MM.1S (cell line): ENCODE measurements at regions not wholly inside any gene's neighbourhood (a gene's known extent, or its start where the extent isn't known, plus 50 kb on each side); places are given as distances from the start of the nearest gene placed in this dataset.
"Not testable (repeated sequence)": the region's sequence is repeated elsewhere in the genome, so short reads cannot be mapped to it uniquely, and the experiment has no call there.

Experiments used
- DNase-seq: peaks from one replicate; pipeline ENCODE4 v3.0.0-alpha.2; 2015
- H2AFZ ChIP-seq: fragments of 300-600 bp; sonication (generic); 2 replicates; pipeline ENCODE4 v1.6.0; 2016; ENCODE audit warnings: antibody characterized with exemption, low read length
- H3F3A ChIP-seq: fragments of 300-600 bp; sonication (generic); 2 replicates; pipeline ENCODE4 v1.6.1; 2016; ENCODE audit warnings: mild to moderate bottlenecking, antibody characterized with exemption, low read length, moderate library complexity, mixed read lengths; ENCODE audit not compliant: insufficient read depth
- H3K27ac ChIP-seq: fragments of 300-600 bp; sonication (generic); 2 replicates; pipeline ENCODE4 v1.5.1; 2016; ENCODE audit warnings: mild to moderate bottlenecking, low read length
- H3K27me3 ChIP-seq: fragments of 300-600 bp; sonication (generic); replicated peaks from 2 replicates; pipeline ENCODE4 v1.6.0; 2016; ENCODE audit warnings: low read length; ENCODE audit not compliant: insufficient read depth
- H3K36me3 ChIP-seq: fragments of 300-600 bp; sonication (generic); replicated peaks from 2 replicates; pipeline ENCODE4 v1.6.1; 2016; ENCODE audit warnings: mild to moderate bottlenecking, low read length, mixed read lengths; ENCODE audit not compliant: insufficient read depth
- H3K4me1 ChIP-seq: fragments of 300-600 bp; sonication (generic); 2 replicates; pipeline ENCODE4 v1.6.1; 2016; ENCODE audit warnings: low read length, mixed read lengths
- H3K4me2 ChIP-seq: fragments of 300-600 bp; sonication (generic); 2 replicates; pipeline ENCODE4 v1.6.0; 2016; ENCODE audit warnings: low read depth, low read length
- H3K4me3 ChIP-seq: fragments of 300-600 bp; sonication (generic); 2 replicates; pipeline ENCODE4 v1.5.1; 2016; ENCODE audit warnings: low read length, mixed read lengths
- H3K79me2 ChIP-seq: fragments of 300-600 bp; sonication (generic); 2 replicates; pipeline ENCODE4 v1.6.1; 2016; ENCODE audit warnings: mixed run types, low read length, mixed read lengths
- H3K9ac ChIP-seq: fragments of 300-600 bp; sonication (generic); 2 replicates; pipeline ENCODE4 v1.6.1; 2016; ENCODE audit warnings: low read length, mixed read lengths
- H3K9me2 ChIP-seq: fragments of 300-600 bp; sonication (generic); replicated peaks from 2 replicates; pipeline ENCODE4 v1.6.1; 2016; ENCODE audit warnings: mild to moderate bottlenecking, low read length, mixed read lengths; ENCODE audit not compliant: insufficient read depth
- H3K9me3 ChIP-seq: fragments of 300-600 bp; sonication (generic); replicated peaks from 2 replicates; pipeline ENCODE4 v1.6.1; 2016; ENCODE audit warnings: mild to moderate bottlenecking, low read length, mixed read lengths; ENCODE audit not compliant: insufficient read depth
- H4K20me1 ChIP-seq: fragments of 300-600 bp; sonication (generic); 2 replicates; pipeline ENCODE4 v1.6.1; 2016; ENCODE audit warnings: mild to moderate bottlenecking, low read length, moderate library complexity, mixed read lengths; ENCODE audit not compliant: insufficient read depth
- EZH2 ChIP-seq: fragments of 300-600 bp; sonication (generic); optimal IDR thresholded peaks from 2 replicates; pipeline ENCODE3; 2017; ENCODE audit warnings: low read depth, mild to moderate bottlenecking, antibody characterized with exemption, low read length, mixed read lengths
- EZH2phosphoT487 ChIP-seq: fragments of 300-600 bp; sonication (generic); IDR thresholded peaks from 2 replicates; pipeline ENCODE4 v1.6.1; 2018; ENCODE audit warnings: antibody characterized with exemption, low read length
- TF ChIP-seq, protein P1 (sequence below): fragments of 300-600 bp; sonication (generic); IDR thresholded peaks from 2 replicates; pipeline ENCODE4 v1.5.1; 2016; ENCODE audit warnings: antibody characterized with exemption, low read length, mixed read lengths

DNA sequence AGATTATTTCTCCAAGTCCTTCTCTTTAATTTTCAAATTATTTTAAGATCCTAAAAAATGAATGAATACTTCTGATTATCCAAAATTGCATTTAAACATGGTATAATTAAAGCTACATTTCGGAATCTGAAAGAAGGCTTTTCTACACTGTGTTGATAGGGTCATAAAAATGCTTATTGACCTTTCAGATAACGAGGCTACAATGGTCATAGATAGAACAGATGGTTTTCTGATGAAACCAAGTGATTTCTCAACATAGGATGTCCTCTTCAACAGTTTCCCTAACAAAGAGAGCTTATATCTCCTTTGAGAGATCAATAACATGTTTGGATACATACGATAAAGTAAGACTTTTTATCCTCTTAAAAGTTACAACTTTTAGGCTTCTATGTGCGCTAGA lies 201.1 kb downstream of the PTH2R start:
- H3K9me3 ChIP-seq, result no peaks in the 10 kb centered on the region; the same call in 1 of the 2 replicates
- H4K20me1 ChIP-seq, result no peaks in the 10 kb centered on the region
- H3K79me2 ChIP-seq, result no peaks in the 10 kb centered on the region
- no peak overlapping the region for H3K4me3 ChIP-seq
- no peaks in the 10 kb centered on the region for H3K9me2 ChIP-seq
- no peak for DNase-seq
- no peak overlapping the region for H3K4me2 ChIP-seq
- no peaks in the 10 kb centered on the region for H3F3A ChIP-seq
- H3K36me3 ChIP-seq, result no peaks in the 10 kb centered on the region
- no peak overlapping the region for H3K27ac ChIP-seq
- H3K4me1 ChIP-seq, result no peaks in the 10 kb centered on the region
- H3K27me3 ChIP-seq, result no peaks in the 10 kb centered on the region
- no peak overlapping the region for H3K9ac ChIP-seq
- TF ChIP-seq, protein P1, sequence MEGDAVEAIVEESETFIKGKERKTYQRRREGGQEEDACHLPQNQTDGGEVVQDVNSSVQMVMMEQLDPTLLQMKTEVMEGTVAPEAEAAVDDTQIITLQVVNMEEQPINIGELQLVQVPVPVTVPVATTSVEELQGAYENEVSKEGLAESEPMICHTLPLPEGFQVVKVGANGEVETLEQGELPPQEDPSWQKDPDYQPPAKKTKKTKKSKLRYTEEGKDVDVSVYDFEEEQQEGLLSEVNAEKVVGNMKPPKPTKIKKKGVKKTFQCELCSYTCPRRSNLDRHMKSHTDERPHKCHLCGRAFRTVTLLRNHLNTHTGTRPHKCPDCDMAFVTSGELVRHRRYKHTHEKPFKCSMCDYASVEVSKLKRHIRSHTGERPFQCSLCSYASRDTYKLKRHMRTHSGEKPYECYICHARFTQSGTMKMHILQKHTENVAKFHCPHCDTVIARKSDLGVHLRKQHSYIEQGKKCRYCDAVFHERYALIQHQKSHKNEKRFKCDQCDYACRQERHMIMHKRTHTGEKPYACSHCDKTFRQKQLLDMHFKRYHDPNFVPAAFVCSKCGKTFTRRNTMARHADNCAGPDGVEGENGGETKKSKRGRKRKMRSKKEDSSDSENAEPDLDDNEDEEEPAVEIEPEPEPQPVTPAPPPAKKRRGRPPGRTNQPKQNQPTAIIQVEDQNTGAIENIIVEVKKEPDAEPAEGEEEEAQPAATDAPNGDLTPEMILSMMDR, result no peak
- TF ChIP-seq EZH2 (no peak), EZH2phosphoT487 (no peak)
- H2AFZ ChIP-seq, result no peak overlapping the region

DNA sequence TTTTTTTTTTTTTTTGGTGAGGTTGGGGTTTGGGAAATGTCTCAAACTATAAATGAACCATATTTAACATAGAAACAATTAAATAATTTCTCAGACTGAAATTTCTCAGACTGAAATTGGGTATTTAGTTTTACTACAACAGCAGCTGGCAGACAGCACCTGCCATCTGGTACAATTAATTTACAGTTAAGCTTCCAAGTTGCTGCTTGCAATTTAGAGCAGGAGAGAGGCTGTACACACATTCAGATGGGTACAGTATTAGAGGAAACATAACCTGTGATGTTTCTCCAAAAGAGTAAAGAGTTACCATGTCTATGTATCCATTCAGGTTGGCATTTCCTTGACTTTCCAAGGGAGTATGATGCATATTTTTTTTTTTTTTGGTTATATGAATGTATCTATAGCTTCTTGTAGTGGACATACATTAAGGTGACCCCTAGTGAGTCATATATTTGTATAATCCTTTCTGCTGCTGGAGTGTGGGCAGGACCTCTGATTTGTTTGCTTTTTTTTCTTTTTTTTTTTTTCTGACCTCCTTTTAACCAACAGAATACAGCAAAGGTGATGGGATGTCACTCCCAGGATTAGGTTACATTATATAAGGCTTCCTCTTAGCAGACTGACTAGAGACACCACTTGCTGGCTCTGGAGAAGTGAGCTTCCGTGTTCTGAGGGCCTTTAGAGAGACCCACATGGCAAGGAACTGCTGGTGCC lies 201.7 kb downstream of the PTH2R start:
- no peaks in the 10 kb centered on the region for H3F3A ChIP-seq
- H3K9me3 ChIP-seq, result no peaks in the 10 kb centered on the region; the same call in 1 of the 2 replicates
- no peaks in the 10 kb centered on the region for H3K9me2 ChIP-seq
- no peaks in the 10 kb centered on the region for H3K4me1 ChIP-seq
- no peaks in the 10 kb centered on the region for H4K20me1 ChIP-seq
- H3K79me2 ChIP-seq, result no peaks in the 10 kb centered on the region
- no peak overlapping the region for H3K4me2 ChIP-seq
- DNase-seq, result no peak
- H3K27me3 ChIP-seq, result no peaks in the 10 kb centered on the region
- TF ChIP-seq, protein P1, result no peak
- TF ChIP-seq EZH2phosphoT487 (no peak), EZH2 (no peak)
- H3K9ac ChIP-seq, result no peak overlapping the region
- H3K36me3 ChIP-seq, result no peaks in the 10 kb centered on the region
- no peak overlapping the region for H3K4me3 ChIP-seq
- H3K27ac ChIP-seq, result no peak overlapping the region
- no peak overlapping the region for H2AFZ ChIP-seq

DNA sequence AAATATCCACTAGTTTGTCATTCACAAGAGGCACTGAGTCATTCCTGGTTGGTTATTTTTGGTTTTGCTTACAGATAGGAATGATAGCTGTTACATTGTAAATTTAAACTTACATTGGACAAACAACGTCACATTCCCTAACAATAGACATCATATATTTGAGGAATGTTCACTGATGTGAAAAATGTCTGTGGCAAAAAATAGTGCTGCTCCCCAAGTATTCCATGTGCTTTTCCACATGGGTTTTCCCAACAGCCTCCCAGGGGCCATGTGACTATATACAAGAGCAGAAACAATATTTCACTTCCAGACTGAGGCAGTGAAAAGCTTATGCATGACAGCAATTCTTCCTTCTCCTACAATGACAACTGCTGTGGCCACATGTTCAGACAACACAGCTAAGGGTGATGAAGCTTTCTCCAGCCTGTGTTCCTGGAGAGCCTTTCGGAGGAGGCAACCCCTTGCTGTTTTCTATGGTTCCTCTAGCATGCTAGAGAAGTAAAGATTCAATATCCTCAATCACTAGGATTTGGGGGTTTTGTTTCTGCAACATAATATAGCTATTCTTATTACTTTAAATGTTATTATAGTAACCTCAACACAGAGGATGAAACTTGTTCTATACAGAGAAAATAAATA lies 202.7 kb downstream of the PTH2R start:
- no peaks in the 10 kb centered on the region for H3F3A ChIP-seq
- H4K20me1 ChIP-seq, result no peaks in the 10 kb centered on the region
- H3K36me3 ChIP-seq, result no peaks in the 10 kb centered on the region
- no peak overlapping the region for H3K9ac ChIP-seq
- H3K79me2 ChIP-seq, result no peaks in the 10 kb centered on the region
- no peak for DNase-seq
- no peak overlapping the region for H2AFZ ChIP-seq
- TF ChIP-seq EZH2 (no peak), EZH2phosphoT487 (no peak)
- TF ChIP-seq, protein P1, result no peak
- H3K4me2 ChIP-seq, result no peak overlapping the region
- H3K9me3 ChIP-seq, result no peaks in the 10 kb centered on the region; the same call in 1 of the 2 replicates
- H3K27ac ChIP-seq, result no peak overlapping the region
- no peaks in the 10 kb centered on the region for H3K27me3 ChIP-seq
- no peaks in the 10 kb centered on the region for H3K9me2 ChIP-seq
- H3K4me1 ChIP-seq, result no peaks in the 10 kb centered on the region
- H3K4me3 ChIP-seq, result no peak overlapping the region

DNA sequence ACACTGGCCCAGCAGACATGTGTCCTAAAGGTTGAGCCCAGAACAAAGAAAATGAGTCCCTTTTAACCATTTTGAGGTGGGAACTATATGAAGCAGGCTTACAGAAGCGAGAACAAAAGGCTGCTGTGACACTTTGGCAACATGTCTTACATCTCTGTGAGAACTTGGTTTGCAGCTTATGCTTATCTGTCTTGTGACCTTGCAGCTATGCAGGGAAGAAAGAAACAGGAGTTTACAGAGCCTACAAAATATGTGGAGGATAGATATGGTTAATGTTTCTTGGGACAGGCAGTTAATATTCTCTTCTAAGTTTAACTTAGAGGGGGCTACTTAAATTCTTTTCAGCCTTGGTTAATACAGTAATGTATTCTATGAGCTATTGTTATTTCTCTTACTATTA lies 209.1 kb downstream of the PTH2R start:
- H3K36me3 ChIP-seq, H3K9me3 ChIP-seq, H4K20me1 ChIP-seq, H3K9me2 ChIP-seq, H3F3A ChIP-seq, H3K4me3 ChIP-seq, H3K27me3 ChIP-seq, H3K4me1 ChIP-seq, H3K79me2 ChIP-seq, H2AFZ ChIP-seq, H3K4me2 ChIP-seq, H3K27ac ChIP-seq, H3K9ac ChIP-seq, DNase-seq: not testable (repeated sequence)
